NCI-H345 (cell line): ENCODE measurements at regions not wholly inside any gene's neighbourhood (a gene's known extent, or its start where the extent isn't known, plus 50 kb on each side); places are given as distances from the start of the nearest gene placed in this dataset.
A peak's percentile ranks its signal among the peaks of the same experiment; 100 is the strongest.

ENCODE experiments used
- DNase-seq: peaks from one replicate; lab custom pipeline; 2025; lab: John Stamatoyannopoulos, UW

GRCh38 chr6:43903739-43904290 lies 133.8 kb downstream of the VEGFA start:
- no peak for DNase-seq

- DNase-seq = no peak
Measured at GRCh38 chr6:43901733-43902230, 131.8 kb downstream of the VEGFA start.

GRCh38 chr6:43900916-43901732 lies 131.1 kb downstream of the VEGFA start:
- DNase-seq = peak; percentile 23

- DNase-seq = no peak
Measured at GRCh38 chr6:43900560-43900915, 130.5 kb downstream of the VEGFA start.

- no peak for DNase-seq
Measured at GRCh38 chr6:43899830-43900229, 129.8 kb downstream of the VEGFA start.

- DNase-seq = no peak
Measured at GRCh38 chr6:43898358-43899131, 128.5 kb downstream of the VEGFA start.

- DNase-seq = no peak
Measured at GRCh38 chr6:43897571-43898302, 127.7 kb downstream of the VEGFA start.

- no peak for DNase-seq
Measured at GRCh38 chr6:43896329-43897255, 126.6 kb downstream of the VEGFA start.

- peak; percentile 37 for DNase-seq
Measured at GRCh38 chr6:43895656-43896328, 125.8 kb downstream of the VEGFA start.

GRCh38 chr6:43893073-43893472 lies 123.1 kb downstream of the VEGFA start:
- no peak for DNase-seq

GRCh38 chr6:43891072-43891870 lies 121.3 kb downstream of the VEGFA start:
- peak; percentile 62 for DNase-seq

- DNase-seq = no peak
Measured at GRCh38 chr6:43890197-43891062, 120.4 kb downstream of the VEGFA start.

- DNase-seq = no peak
Measured at GRCh38 chr6:43887906-43888683, 118.1 kb downstream of the VEGFA start.

- no peak for DNase-seq
Measured at GRCh38 chr6:43887340-43887858, 117.4 kb downstream of the VEGFA start.

GRCh38 chr6:43886717-43887339 lies 116.8 kb downstream of the VEGFA start:
- no peak for DNase-seq

- no peak for DNase-seq
Measured at GRCh38 chr6:43886067-43886461, 116.1 kb downstream of the VEGFA start.

- DNase-seq = no peak
Measured at GRCh38 chr6:43885399-43886066, 115.5 kb downstream of the VEGFA start.
